ENCODE measurements at regions not wholly inside any gene's neighbourhood (a gene's known extent, or its start where the extent isn't known, plus 50 kb on each side); places are given as distances from the start of the nearest gene placed in this dataset.
"Not testable (repeated sequence)": the region's sequence is repeated elsewhere in the genome, so short reads cannot be mapped to it uniquely, and the experiment has no call there.

DNA sequence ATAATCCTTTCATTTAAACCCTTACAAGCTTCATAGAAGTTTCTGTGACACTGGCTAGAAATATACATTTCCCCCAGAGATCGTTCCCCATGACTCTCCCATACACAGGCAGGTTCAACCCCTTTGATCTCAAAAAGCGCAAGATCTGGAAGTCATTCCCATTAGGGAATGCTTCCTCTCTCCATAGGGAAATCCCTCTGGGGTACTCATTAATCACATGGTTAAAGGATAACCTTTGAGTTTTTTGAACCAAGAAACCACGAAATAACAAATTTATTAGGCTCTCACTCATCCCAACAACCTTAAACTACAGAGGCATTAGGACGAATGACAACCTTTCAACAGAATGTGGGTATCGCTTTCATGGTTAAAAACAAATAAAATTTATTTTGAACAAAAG, 211.9 kb upstream of the PRICKLE2 start:
- Histone ChIP-seq H3K27ac (no peak overlapping the region), H3K27me3 (no peaks in the 10 kb centered on the region), H3K9me3 (no peaks in the 10 kb centered on the region), H3K4me1 (peaks cover 30% of the 10 kb centered on the region), H3K36me3 (no peaks in the 10 kb centered on the region), H3K4me3 (no peak overlapping the region)
- ATAC-seq (no peak), DNase-seq (no peak)
- intact Hi-C loops (cut with DNase I) = no loop called here
- TF ChIP-seq, protein P1, sequence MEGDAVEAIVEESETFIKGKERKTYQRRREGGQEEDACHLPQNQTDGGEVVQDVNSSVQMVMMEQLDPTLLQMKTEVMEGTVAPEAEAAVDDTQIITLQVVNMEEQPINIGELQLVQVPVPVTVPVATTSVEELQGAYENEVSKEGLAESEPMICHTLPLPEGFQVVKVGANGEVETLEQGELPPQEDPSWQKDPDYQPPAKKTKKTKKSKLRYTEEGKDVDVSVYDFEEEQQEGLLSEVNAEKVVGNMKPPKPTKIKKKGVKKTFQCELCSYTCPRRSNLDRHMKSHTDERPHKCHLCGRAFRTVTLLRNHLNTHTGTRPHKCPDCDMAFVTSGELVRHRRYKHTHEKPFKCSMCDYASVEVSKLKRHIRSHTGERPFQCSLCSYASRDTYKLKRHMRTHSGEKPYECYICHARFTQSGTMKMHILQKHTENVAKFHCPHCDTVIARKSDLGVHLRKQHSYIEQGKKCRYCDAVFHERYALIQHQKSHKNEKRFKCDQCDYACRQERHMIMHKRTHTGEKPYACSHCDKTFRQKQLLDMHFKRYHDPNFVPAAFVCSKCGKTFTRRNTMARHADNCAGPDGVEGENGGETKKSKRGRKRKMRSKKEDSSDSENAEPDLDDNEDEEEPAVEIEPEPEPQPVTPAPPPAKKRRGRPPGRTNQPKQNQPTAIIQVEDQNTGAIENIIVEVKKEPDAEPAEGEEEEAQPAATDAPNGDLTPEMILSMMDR (IDR thresholded peaks at IDR 0.05) = no peak

DNA sequence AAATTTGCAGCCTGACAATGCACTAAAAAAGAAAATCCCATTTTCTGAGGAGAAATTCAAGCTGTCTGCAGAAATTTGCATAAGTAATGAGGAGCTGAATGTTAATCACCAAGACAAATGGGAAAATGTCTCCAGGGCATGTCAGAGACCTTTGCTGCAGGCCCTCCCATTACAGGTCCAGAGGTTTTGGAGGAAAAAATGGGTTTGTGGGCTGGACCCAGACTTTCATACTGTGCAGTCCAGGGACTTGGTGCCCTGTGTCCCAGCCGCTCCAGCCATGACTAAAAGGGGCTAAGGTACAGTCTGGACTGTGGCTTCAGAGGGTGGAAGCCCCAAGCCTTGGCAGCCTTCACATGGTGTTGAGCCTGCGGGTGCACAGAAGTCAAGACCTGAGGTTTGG, 209.8 kb upstream of the PRICKLE2 start:
- H3K4me3 ChIP-seq; DNase-seq; H3K9me3 ChIP-seq; intact Hi-C loops (cut with DNase I); ATAC-seq; H3K27me3 ChIP-seq; H3K36me3 ChIP-seq; H3K27ac ChIP-seq: not testable (repeated sequence)
- peaks cover 11% of the 10 kb centered on the region for H3K4me1 ChIP-seq

- TF ChIP-seq, protein P1 (IDR thresholded peaks at IDR 0.05) = no peak
- no peak for ATAC-seq
Measured at GRCh38 chr3:64432870-64433269, 207.6 kb upstream of the PRICKLE2 start.

GRCh38 chr3:64431526-64432091, 206.3 kb upstream of the PRICKLE2 start:
- intact Hi-C loops (cut with DNase I) = no loop called here
- no peak overlapping the region for H3K4me3 ChIP-seq
- no peaks in the 10 kb centered on the region for H3K27me3 ChIP-seq
- H3K9me3 ChIP-seq = no peaks in the 10 kb centered on the region
- ATAC-seq = no peak
- no peaks in the 10 kb centered on the region for H3K36me3 ChIP-seq
- no peaks in the 10 kb centered on the region for H3K4me1 ChIP-seq
- TF ChIP-seq, protein P1 (IDR thresholded peaks at IDR 0.05) = no peak
- no peak for DNase-seq
- no peak overlapping the region for H3K27ac ChIP-seq

More at GRCh38 chr3:64432870-64433269, 207.6 kb upstream of the PRICKLE2 start:
- Histone ChIP-seq H3K4me1 (no peaks in the 10 kb centered on the region), H3K4me3 (no peak overlapping the region), H3K36me3 (no peaks in the 10 kb centered on the region), H3K27ac (no peak overlapping the region), H3K27me3 (no peaks in the 10 kb centered on the region), H3K9me3 (no peaks in the 10 kb centered on the region)
- no peak for DNase-seq
- intact Hi-C loops (cut with DNase I) = no loop called here

- Histone ChIP-seq H3K4me3 (no peak overlapping the region), H3K4me1 (no peaks in the 10 kb centered on the region), H3K27me3 (no peaks in the 10 kb centered on the region), H3K9me3 (no peaks in the 10 kb centered on the region), H3K36me3 (no peaks in the 10 kb centered on the region), H3K27ac (no peak overlapping the region)
- intact Hi-C loops (cut with DNase I) = no loop called here
- ATAC-seq (no peak), DNase-seq (no peak)
- TF ChIP-seq, protein P1 (IDR thresholded peaks at IDR 0.05) = no peak
Measured at GRCh38 chr3:64427671-64428070, 202.4 kb upstream of the PRICKLE2 start.

DNA sequence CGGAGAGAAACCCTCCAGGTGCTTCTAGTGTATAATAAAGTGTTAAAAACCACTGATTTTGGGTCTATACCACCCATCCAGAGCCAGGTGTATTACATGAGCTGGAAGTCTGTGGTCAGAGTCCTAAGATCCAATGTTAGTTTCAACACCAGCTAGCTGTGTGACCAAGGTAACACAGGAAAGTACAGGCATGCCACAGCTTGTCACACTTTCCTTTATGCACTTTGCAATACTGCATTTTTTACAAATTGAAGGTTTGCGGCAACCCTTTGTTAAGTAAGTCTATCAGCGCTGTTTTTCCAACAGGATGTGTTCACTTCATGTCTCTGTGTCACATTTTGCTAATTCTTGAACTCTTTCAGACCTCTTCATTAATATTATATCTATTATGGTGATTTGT, 201.3 kb upstream of the PRICKLE2 start:
- no peaks in the 10 kb centered on the region for H3K4me1 ChIP-seq
- no peak overlapping the region for H3K27ac ChIP-seq
- ATAC-seq (no peak), DNase-seq (no peak)
- no peaks in the 10 kb centered on the region for H3K9me3 ChIP-seq
- H3K4me3 ChIP-seq = no peak overlapping the region
- intact Hi-C loops (cut with DNase I) = no loop called here
- H3K27me3 ChIP-seq = no peaks in the 10 kb centered on the region
- H3K36me3 ChIP-seq = no peaks in the 10 kb centered on the region
- TF ChIP-seq, protein P1 (IDR thresholded peaks at IDR 0.05) = no peak
